ENCODE measurements at regions not wholly inside any gene's neighbourhood (a gene's known extent, or its start where the extent isn't known, plus 50 kb on each side); places are given as distances from the start of the nearest gene placed in this dataset.
"Not testable (repeated sequence)": the region's sequence is repeated elsewhere in the genome, so short reads cannot be mapped to it uniquely, and the experiment has no call there.

DNA sequence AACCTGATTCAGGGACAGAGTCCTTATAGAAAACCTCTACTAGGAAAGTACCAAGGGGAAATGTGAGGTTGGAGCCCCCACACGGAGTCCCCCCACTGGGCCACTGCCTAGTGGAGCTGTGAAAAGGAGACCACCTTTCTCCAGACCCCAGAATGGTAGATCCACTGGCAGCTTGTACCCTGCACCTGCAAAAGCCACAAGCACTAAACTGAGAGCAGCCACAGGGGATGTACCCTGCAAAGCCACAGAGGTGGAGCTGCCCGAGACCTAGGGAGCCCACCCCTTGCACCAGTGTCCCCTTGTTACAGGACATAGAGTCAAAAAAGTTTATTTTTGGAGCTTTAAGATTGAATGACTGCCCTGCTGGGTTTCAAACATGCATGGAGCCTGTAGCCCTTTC, 87.2 kb upstream of the KCNMA1 start:
- no peak for DNase-seq (ENCODE audit: low spot score)
- H3K27ac ChIP-seq = no peak overlapping the region
- TF ChIP-seq, protein P1, sequence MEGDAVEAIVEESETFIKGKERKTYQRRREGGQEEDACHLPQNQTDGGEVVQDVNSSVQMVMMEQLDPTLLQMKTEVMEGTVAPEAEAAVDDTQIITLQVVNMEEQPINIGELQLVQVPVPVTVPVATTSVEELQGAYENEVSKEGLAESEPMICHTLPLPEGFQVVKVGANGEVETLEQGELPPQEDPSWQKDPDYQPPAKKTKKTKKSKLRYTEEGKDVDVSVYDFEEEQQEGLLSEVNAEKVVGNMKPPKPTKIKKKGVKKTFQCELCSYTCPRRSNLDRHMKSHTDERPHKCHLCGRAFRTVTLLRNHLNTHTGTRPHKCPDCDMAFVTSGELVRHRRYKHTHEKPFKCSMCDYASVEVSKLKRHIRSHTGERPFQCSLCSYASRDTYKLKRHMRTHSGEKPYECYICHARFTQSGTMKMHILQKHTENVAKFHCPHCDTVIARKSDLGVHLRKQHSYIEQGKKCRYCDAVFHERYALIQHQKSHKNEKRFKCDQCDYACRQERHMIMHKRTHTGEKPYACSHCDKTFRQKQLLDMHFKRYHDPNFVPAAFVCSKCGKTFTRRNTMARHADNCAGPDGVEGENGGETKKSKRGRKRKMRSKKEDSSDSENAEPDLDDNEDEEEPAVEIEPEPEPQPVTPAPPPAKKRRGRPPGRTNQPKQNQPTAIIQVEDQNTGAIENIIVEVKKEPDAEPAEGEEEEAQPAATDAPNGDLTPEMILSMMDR (IDR thresholded peaks at IDR 0.05) = no peak
- H3K4me3 ChIP-seq = no peak overlapping the region

DNA sequence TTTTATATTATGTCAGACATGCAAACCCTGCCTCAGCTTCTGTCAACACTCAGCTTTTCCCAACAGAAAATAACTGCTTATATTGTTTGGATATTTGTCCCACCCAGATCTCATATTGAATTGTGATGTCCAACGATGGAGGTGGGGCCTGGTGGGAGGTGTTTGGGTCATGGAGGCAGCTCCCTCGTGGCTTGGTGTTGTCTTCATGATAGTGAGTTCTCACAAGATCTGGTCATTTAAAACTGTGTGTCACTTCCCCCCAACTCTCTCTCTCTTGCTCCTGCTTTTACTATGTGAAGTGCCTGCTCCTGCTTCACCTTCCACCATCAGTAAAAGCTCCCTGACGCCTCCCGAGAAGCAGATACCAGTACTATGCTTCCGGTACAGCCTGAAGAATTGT, 85.8 kb upstream of the KCNMA1 start:
- TF ChIP-seq, protein P1 (IDR thresholded peaks at IDR 0.05) = no peak
- Histone ChIP-seq H3K27ac (no peak overlapping the region), H3K4me3 (no peak overlapping the region)
- no peak for DNase-seq (ENCODE audit: low spot score)

DNA sequence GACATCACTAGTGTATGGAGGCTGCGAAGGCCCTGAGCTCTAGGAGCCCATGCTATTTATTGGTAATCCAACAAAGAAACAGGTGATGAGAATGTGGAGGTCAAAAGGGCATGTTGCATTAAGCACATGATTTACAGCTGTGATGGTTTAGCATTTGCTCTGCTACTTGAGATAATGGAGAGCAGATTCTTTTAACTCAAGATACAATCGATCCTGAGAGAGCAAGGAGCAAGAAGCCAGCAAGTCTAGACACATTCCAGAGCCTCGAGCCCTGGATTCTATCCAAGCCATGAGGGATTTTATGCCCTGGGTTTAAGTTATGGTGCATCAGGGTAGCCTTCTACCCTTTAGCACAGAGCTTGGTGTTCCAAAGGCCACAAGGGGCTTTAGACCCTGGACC, 85.3 kb upstream of the KCNMA1 start:
- not testable (repeated sequence) for H3K4me3 ChIP-seq; H3K27ac ChIP-seq; DNase-seq (ENCODE audit: low spot score)

DNA sequence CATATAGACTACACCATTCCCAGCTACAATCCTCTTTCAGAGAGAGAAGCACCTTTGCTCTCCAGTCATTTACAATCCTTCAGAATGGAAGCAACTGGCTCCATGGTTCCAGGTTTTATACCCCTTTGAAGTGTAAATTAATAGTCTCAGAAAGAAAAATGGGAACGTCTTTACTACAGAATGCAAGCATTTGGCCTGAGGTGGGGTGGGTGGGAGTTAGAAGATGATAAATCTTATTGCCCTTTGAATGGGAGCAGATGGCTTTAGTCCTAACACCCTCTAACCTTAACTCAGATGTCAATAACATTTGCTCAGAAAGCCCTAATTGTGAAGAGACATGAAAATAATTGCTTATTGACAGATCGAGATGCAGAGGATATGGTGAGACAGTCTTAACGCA, 84.2 kb upstream of the KCNMA1 start:
- DNase-seq (ENCODE audit: low spot score) = no peak
- no peak overlapping the region for H3K27ac ChIP-seq
- TF ChIP-seq, protein P1 (IDR thresholded peaks at IDR 0.05) = no peak
- no peak overlapping the region for H3K4me3 ChIP-seq

DNA sequence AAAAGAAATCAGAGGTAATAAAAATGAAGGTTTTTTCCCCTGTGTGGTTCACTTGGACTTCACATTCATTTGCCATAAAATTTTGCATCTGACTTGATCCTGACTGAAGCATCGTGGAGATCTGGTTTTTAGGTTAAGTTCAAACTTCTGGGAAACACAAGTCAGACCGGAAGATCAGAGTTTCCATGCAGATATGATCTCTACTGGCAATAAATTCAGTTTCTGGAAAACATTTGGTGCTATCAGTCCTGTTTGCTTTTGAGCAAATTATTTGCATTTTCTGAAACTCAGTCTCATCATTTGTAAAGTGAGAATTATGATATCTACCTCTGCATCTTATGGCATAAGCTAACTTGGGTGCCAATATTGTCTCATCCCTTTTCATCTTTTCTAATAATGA, 81.3 kb upstream of the KCNMA1 start:
- Histone ChIP-seq H3K27ac (no peak overlapping the region), H3K4me3 (no peak overlapping the region)
- TF ChIP-seq, protein P1 (IDR thresholded peaks at IDR 0.05) = no peak
- DNase-seq (ENCODE audit: low spot score) = no peak

DNA sequence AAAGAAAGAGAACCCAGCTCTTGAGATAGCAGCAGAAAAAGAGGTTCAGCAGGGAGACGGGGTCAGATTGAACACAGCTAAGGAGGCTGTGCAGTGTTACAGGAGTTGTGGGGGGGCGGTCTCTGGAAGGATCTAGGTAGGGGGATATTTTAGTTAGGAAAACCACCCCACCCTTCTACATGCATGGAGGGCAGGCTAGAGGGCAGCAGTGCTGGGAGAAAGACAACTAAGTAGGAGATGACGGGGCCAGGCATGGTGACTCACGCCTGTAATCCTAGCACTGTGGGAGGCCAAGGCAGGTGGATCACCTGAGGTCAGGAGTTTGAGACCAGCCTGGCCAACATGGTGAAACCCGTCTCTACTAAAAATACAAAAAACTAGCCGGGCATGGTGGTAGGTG, 80.7 kb upstream of the KCNMA1 start:
- DNase-seq (ENCODE audit: low spot score); H3K27ac ChIP-seq; H3K4me3 ChIP-seq: not testable (repeated sequence)

DNA sequence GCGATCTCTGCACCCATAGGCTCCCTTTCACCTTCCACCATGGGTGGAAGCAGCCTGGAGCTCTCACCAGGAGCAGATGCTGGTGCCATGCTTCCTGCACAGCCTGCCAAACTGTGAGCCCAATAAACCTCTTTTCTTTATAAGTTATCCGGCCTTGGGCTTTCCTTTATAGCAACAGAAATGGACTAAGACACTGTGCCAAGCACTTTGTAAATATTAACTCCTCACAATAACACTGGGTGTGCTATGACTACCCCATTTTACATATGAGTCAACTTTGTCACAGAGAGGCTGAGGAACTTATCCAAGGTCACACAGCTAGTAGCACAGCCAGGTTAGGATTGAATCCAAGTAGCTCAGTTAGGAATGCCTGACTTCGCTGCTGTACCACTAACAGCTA, 79.7 kb upstream of the KCNMA1 start:
- Histone ChIP-seq H3K4me3 (no peak overlapping the region), H3K27ac (no peak overlapping the region)
- no peak for DNase-seq (ENCODE audit: low spot score)
- TF ChIP-seq, protein P1 (IDR thresholded peaks at IDR 0.05) = no peak

DNA sequence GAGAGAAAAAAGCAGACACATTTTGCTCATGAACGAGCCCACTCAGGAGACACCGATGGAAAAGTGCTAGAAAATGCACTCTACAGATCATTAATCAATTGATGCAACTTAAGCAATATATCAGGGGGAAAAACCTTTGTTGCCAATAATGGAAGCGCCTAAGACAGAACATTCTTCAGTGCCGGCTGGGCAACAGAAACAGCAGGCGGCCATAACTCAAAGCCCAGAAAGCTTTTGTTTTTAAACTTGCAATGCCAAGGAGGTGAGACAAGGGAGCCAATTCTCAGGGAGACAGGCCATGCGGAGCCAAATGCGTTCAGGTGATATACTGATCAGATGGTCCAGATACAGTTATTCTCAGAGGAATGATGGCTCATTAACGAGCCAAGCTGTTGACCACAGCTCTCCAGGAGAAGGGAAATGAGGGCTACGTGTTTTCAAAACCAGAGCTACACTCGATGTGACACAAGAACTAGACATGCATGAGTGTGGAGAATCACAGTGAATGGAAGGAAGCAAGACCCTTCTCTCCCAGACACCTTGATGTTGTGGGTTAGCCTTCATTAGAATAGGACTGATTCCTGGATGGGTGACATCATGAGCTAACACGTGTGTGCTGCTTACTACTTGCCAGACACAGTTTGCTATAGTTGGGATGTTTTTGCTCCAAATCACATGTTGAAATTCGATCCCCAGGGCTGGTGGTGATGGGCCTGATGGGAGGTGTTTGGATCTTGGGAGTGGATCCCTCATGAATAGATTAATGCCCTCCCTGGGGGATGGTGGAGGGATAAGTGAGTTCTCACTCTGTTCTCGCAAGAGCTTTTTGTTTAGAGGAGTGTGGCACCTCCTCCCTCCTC, 79.1 kb upstream of the KCNMA1 start:
- TF ChIP-seq, protein P1 (IDR thresholded peaks at IDR 0.05) = no peak
- Histone ChIP-seq H3K27ac (no peak overlapping the region), H3K4me3 (no peak overlapping the region)
- DNase-seq (ENCODE audit: low spot score) = no peak
